SK-MEL-5 (cell line): ENCODE measurements at regions not wholly inside any gene's neighbourhood (a gene's known extent, or its start where the extent isn't known, plus 50 kb on each side); places are given as distances from the start of the nearest gene placed in this dataset.

Experiments
- DNase-seq: peaks from one replicate; pipeline ENCODE4 v3.0.0-alpha.2; 2016; ENCODE audit warnings: low read depth, low spot score
- in situ Hi-C: cut with HindIII; loops from 2 replicates; pipeline ENCODE4 v1.10.0; 2016; ENCODE audit warnings: low sequenced_read_pairs, high pct_unique_total_duplicates, low pct_unique_long_range_greater_than_20kb
- small RNA-seq, 2 experiments: library from RNA; depleted of rRNA; stranded (forward); fragments of <200 nt; gene quantifications; one replicate each; pipeline ENCODE3, GENCODE V24; 2014

DNA sequence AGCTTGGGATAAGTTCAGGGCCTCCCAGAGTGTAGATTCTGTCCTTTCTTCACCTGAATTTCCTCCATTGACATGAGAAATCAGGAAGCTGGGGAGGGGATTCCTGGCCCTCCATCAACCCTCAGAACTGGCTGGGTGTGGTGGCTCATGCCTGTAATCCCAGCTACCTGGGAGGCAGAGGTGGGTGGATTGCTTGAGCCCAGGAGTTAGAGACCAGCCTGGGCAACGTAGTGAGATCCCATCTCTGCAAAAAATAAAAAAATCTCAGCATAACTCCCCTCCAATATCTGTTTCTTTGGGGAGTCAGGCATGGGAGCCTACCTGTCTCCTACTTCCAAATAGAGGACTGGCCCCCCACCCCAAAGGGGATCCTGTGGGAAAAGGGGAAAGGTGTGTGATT lies 59.8 kb upstream of the TBX3 start:
- in situ Hi-C loops = no loop called here
- DNase-seq = no peak

DNA sequence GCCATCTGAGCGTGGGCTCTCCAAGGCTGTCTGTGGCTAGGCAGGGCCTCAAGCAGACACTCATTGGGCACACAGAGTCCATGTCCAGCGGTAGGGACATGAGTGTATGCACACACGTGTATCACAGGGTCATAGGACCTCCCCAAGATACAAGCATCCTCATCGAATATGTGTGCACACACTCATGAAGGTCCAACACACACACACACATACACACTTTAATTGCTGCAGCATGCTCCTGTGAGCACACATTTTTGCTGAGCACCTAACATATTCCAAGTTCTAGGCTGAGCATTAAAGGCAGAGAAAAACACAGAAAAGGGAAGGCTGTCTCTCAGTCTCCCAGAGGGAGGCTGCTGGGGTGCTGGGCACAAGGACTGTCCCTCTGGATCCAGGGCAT lies 59.3 kb upstream of the TBX3 start:
- in situ Hi-C loops = no loop called here
- no peak for DNase-seq

GRCh38 chr12:114742363-114742762 lies 58.4 kb upstream of the TBX3 start:
- no peak for DNase-seq
- in situ Hi-C loops = no loop called here

DNA sequence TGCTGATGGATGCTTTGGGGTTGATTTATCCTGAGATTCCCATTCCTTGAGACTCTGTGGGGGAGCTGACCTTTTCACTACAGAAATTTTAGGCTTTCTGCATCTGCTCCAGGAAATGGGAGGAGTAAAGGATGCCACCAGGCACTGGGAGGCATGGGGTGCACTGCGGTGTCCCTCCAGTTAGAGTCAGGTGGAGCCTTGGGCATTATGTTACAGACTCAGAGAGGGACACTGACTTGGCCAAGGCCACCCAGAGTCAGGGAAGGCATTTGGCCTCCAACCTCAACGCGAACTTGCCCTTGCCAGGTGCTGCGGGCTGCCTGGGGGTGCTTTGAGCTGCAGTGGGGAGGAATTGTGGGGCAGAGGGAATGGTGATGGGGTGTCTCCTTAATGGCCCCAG lies 58.0 kb upstream of the TBX3 start:
- in situ Hi-C loops = no loop called here

GRCh38 chr12:114740448-114740847 lies 56.5 kb upstream of the TBX3 start:
- in situ Hi-C loops = no loop called here
- no peak for DNase-seq

More for the DNA sequence above, 58.0 kb upstream of the TBX3 start:
- DNase-seq = no peak

DNA sequence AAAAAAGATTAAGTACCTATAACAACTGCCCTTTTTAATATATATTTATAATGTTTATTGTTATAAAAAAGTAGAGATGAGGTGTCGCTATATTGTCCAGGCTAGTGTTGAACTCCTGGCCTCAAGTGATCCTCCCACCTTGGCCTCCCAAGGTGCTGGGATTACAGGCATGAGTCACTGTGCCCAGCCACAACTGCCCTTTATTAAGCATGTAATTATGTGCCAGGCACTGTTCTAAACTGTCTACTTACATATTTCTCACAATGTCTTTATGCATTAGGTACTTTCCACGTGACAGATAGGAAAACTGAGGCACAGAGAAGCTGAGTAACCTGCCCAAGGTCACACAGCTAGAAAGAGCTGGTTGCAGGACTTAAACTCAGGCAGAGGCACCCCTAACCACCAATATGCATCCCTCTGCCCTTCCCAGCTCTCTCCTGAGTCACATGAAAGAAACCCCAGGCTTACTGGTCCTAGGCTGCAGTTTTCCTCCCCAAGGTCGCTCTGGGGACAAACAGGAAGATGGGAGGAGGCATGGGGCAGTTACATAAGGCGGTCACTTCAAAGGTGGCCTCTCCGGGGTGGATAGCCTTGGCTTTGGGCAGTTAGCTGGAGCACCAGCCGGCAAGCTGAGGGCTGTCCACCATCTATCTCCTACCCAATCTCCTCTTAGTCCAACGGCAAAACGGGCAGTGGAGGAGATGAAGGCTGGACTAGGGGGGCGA lies 54.6 kb upstream of the TBX3 start:
- no peak for DNase-seq
- in situ Hi-C loops = no loop called here

- in situ Hi-C loops = no loop called here
- no peak for DNase-seq
Observed at GRCh38 chr12:114735680-114736374, 51.9 kb upstream of the TBX3 start.

- DNase-seq = no peak
- in situ Hi-C loops = no loop called here
Observed at GRCh38 chr12:114735011-114735410, 51.0 kb upstream of the TBX3 start.

GRCh38 chr12:114733919-114734318 lies 49.9 kb upstream of the TBX3 start:
- no peak for DNase-seq
- in situ Hi-C loops = no loop called here

Small RNAs in the stretch of these regions (small RNA-seq; reads per million reads assigned to genes)
- gene AC009804.1 (0 reads per million in 2 experiments), gene RF00275 (0 reads per million in 2 experiments), gene RF00443 (0 reads per million in 2 experiments), gene RN7SL865P (0 reads per million in 2 experiments)
